IMR-90 (cell line): ENCODE measurements at regions not wholly inside any gene's neighbourhood (a gene's known extent, or its start where the extent isn't known, plus 50 kb on each side); places are given as distances from the start of the nearest gene placed in this dataset.

ENCODE experiments used
- ATAC-seq: fragments of 200-7000 bp; cut with Tn5 transposase; 2 replicates; pipeline ENCODE4 v1.9.1; 2020; ENCODE audit warnings: low read depth, mild to moderate bottlenecking, moderate library complexity
- BruUV-seq: library from RNA; stranded (reverse); fragments of 400-500 nt; replicated peaks from 2 replicates; lab custom pipeline; 2021; lab: Mats Ljungman, UMichigan
- CTCF ChIA-PET: fragments of 300-600 bp; formaldehyde crosslinking; extraction: SDS; loops from one replicate; lab custom pipeline; 2021; ENCODE audit warnings: antibody characterized with exemption; lab: Yijun Ruan, JAX
- POLR2A ChIA-PET: fragments of 300-600 bp; sonication (Branson Sonifier 250); formaldehyde crosslinking; loops from one replicate; lab custom pipeline; 2022; ENCODE audit warnings: antibody characterized with exemption; ENCODE audit not compliant: unreplicated experiment; lab: Charles Lee
- DNase-seq: peaks from one replicate; pipeline ENCODE4 v3.0.0; 2013
- H2AFZ ChIP-seq: replicated peaks from 2 replicates; pipeline ENCODE3; 2013; ENCODE audit warnings: low read length, mild to moderate bottlenecking; ENCODE audit not compliant: poor library complexity
- H2AK5ac ChIP-seq: 2 replicates; pipeline ENCODE4 v1.6.1; 2013; ENCODE audit warnings: low read depth, low read length, inconsistent platforms
- H2AK9ac ChIP-seq: replicated peaks from 2 replicates; pipeline ENCODE3; 2013; ENCODE audit warnings: mild to moderate bottlenecking, low read depth, low read length, moderate library complexity; ENCODE audit not compliant: poor library complexity
- H2BK120ac ChIP-seq: 2 replicates; pipeline ENCODE4 v1.6.1; 2013; ENCODE audit warnings: low read depth, low read length, inconsistent platforms
- H2BK15ac ChIP-seq: 3 replicates; pipeline ENCODE4 v1.6.1; 2013; ENCODE audit warnings: low read depth, low read length, inconsistent platforms
- H2BK20ac ChIP-seq: 2 replicates; pipeline ENCODE4 v1.6.1; 2013; ENCODE audit warnings: low read depth, mild to moderate bottlenecking, inconsistent platforms, low read length, moderate library complexity
- H2BK5ac ChIP-seq: 2 replicates; pipeline ENCODE4 v1.6.1; 2013; ENCODE audit warnings: mild to moderate bottlenecking, low read depth, low read length, inconsistent platforms; ENCODE audit not compliant: poor library complexity, severe bottlenecking
- H3K14ac ChIP-seq: replicated peaks from 2 replicates; pipeline ENCODE4 v1.6.1; 2013; ENCODE audit warnings: low read depth, low read length, inconsistent platforms
- H3K18ac ChIP-seq: 2 replicates; pipeline ENCODE4 v1.6.1; 2013; ENCODE audit warnings: low read depth, low read length, control low read depth
- H3K23ac ChIP-seq: 2 replicates; pipeline ENCODE4 v1.6.1; 2013; ENCODE audit warnings: low read depth, low read length, inconsistent platforms
- H3K27ac ChIP-seq: 2 replicates; pipeline ENCODE4 v1.5.1; 2013; ENCODE audit warnings: mild to moderate bottlenecking, control low read depth, low read length; ENCODE audit not compliant: insufficient read depth
- H3K27me3 ChIP-seq: 2 replicates; pipeline ENCODE4 v1.6.1; 2013; ENCODE audit warnings: low read length; ENCODE audit not compliant: control insufficient read depth, insufficient read depth
- H3K36me3 ChIP-seq: 2 replicates; pipeline ENCODE4 v1.6.1; 2013; ENCODE audit warnings: low read length, mixed read lengths; ENCODE audit not compliant: control insufficient read depth, insufficient read depth
- H3K4ac ChIP-seq: 2 replicates; pipeline ENCODE4 v1.6.1; 2013; ENCODE audit warnings: low read depth, low read length, inconsistent platforms
- H3K4me1 ChIP-seq: 2 replicates; pipeline ENCODE4 v1.6.1; 2013; ENCODE audit warnings: low read length, mixed read lengths; ENCODE audit not compliant: control insufficient read depth, insufficient read depth
- H3K4me2 ChIP-seq: 2 replicates; pipeline ENCODE4 v1.6.1; 2013; ENCODE audit warnings: low read depth, mild to moderate bottlenecking, control low read depth, low read length, moderate library complexity
- H3K4me3 ChIP-seq: 2 replicates; pipeline ENCODE4 v1.5.1; 2013; ENCODE audit warnings: low read depth, mild to moderate bottlenecking, control low read depth, low read length, moderate library complexity; ENCODE audit not compliant: insufficient read depth
- H3K56ac ChIP-seq: 2 replicates; pipeline ENCODE4 v1.6.1; 2013; ENCODE audit warnings: low read length, inconsistent platforms; ENCODE audit not compliant: insufficient read depth; ENCODE audit errors: extremely low read depth
- H3K79me1 ChIP-seq, 2 experiments: 2 replicates each; pipeline ENCODE4 v1.6.1; 2013; ENCODE audit warnings: low read length in 2 of 2, inconsistent platforms in 1 of 2, low read depth in 1 of 2
- H3K9ac ChIP-seq: 2 replicates; pipeline ENCODE4 v1.6.1; 2013; ENCODE audit warnings: low read depth, low read length, control low read depth
- H3K9me1 ChIP-seq: 2 replicates; pipeline ENCODE4 v1.6.1; 2013; ENCODE audit warnings: low read length, inconsistent platforms; ENCODE audit not compliant: insufficient read depth
- H3K9me3 ChIP-seq: 2 replicates; pipeline ENCODE4 v1.6.1; 2013; ENCODE audit warnings: low read length; ENCODE audit not compliant: control insufficient read depth, insufficient read depth
- H4K20me1 ChIP-seq: 2 replicates; pipeline ENCODE4 v1.6.1; 2013; ENCODE audit warnings: low read length, inconsistent platforms; ENCODE audit not compliant: insufficient read depth
- H4K5ac ChIP-seq: 2 replicates; pipeline ENCODE4 v1.6.1; 2013; ENCODE audit warnings: mild to moderate bottlenecking, low read depth, low read length, control low read depth
- H4K8ac ChIP-seq, 2 experiments: 2 replicates each; pipeline ENCODE4 v1.6.1; 2013; ENCODE audit warnings: low read depth in 2 of 2, low read length in 2 of 2, control low read depth in 1 of 2, inconsistent platforms in 1 of 2
- H4K91ac ChIP-seq: 2 replicates; pipeline ENCODE4 v1.6.1; 2013; ENCODE audit warnings: low read depth, low read length, inconsistent platforms; ENCODE audit not compliant: insufficient read depth
- BHLHE40 ChIP-seq: fragments of 150-350 bp; IDR thresholded peaks from 2 replicates; pipeline ENCODE4 v1.6.1; 2016; ENCODE audit warnings: mild to moderate bottlenecking, low read depth, low read length
- MAFK ChIP-seq: IDR thresholded peaks from 2 replicates; pipeline ENCODE4 v1.6.1; 2012; ENCODE audit warnings: low read depth, low read length, improper control_type of control experiment
- WGBS, 2 experiments: methylation state at CpG; one replicate each; pipeline versions ENCODE4 v1.1.5 to v1.1.7; 2013; ENCODE audit warnings: missing lambda C conversion rate in 2 of 2; ENCODE audit not compliant: insufficient read length in 1 of 2; ENCODE audit errors: extremely low coverage in 2 of 2; 5-methylcytosine and 5-hydroxymethylcytosine counted together
- dilution Hi-C: fragments of 300-500 bp; cut with HindIII; formaldehyde crosslinking; loops from one replicate; pipeline ENCODE4 v1.14.3; 2018; ENCODE audit warnings: low sequenced_read_pairs; ENCODE audit not compliant: unreplicated experiment
- in situ Hi-C: fragments of 300-500 bp; cut with MboI; formaldehyde crosslinking; loops from 3 replicates; pipeline ENCODE4 v1.14.3; 2019; ENCODE audit warnings: low sequenced_read_pairs, inconsistent platforms, mixed read lengths
- intact Hi-C: fragments of 100-400 bp; cut with micrococcal nuclease; formaldehyde crosslinking; loops from 2 replicates; pipeline ENCODE4 v1.10.0; 2022

DNA sequence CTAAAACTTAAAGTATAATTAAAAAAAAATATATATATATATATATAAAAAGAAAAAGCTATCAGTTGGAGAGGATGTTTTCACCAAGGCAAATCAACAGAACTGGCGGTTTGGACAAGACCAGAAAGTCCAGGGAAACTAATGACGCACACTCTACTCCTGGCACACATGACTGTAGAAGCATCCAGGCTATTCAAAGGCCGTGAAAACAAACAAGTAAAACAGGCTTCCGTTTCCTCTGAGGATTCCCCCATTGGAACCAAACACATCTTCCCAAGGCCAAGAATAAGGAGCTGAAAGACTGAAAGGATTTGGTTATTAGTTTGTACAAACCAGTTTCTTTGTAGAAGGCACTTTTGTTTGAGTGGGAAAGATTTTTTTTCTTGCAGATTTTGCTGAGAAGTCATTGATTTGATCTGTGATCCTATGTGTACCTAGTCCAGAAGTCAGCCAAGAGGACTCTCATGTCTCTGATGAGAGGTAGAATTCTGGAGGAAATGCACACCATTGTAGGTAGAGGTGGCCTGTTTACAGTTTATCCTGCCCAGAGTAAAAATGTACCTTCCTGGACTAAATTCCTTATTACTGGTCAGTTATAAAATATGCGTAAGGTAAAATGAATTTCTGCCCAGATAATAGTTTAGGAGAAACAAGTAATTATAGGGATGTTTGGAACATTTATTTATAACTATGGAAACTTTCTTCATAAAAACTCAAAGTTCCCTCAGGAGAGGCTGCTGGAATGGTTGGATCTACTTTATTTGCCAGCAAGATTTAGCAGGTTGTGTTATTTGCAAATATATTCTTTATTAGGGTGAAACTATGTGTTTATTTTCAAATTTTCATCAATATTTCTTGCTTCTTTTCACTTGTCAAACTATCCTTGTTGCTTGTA is 66.5 kb downstream of the DMP1 start:
- H2BK5ac ChIP-seq = no peak overlapping the region
- ATAC-seq (no peak), DNase-seq (no peak)
- no peak overlapping the region for H3K56ac ChIP-seq
- H3K23ac ChIP-seq = no peak overlapping the region
- no peaks in the 10 kb centered on the region for H3K9me3 ChIP-seq
- no CpG with 5 or more reads among the region's 5 CpGs for WGBS, 2 experiments
- no peak overlapping the region for H3K4ac ChIP-seq
- TF ChIP-seq BHLHE40 (no peak), MAFK (no peak)
- no peak overlapping the region for H3K14ac ChIP-seq
- CTCF ChIA-PET = no interaction called here
- no peak overlapping the region for H3K4me3 ChIP-seq
- no peak overlapping the region for H4K8ac ChIP-seq
- intact Hi-C loops = no loop called here
- no peak overlapping the region for H2AFZ ChIP-seq
- no peak overlapping the region for H3K9ac ChIP-seq
- no peak overlapping the region for H3K18ac ChIP-seq
- no peaks in the 10 kb centered on the region for H4K20me1 ChIP-seq
- no peaks in the 10 kb centered on the region for H3K4me1 ChIP-seq
- in situ Hi-C loops = no loop called here
- no peaks in the 10 kb centered on the region for H3K27me3 ChIP-seq
- no peak overlapping the region for H3K27ac ChIP-seq
- no peak overlapping the region for H2BK15ac ChIP-seq
- BruUV-seq = no TSS peak
- no peaks in the 10 kb centered on the region for H3K79me1 ChIP-seq
- no peaks in the 10 kb centered on the region for H3K36me3 ChIP-seq
- H4K5ac ChIP-seq = no peak overlapping the region
- H4K91ac ChIP-seq = no peak overlapping the region
- no peak overlapping the region for H2AK9ac ChIP-seq
- no peak overlapping the region for H2BK120ac ChIP-seq
- H3K9me1 ChIP-seq = no peaks in the 10 kb centered on the region
- dilution Hi-C loops = no loop called here
- no peak overlapping the region for H2BK20ac ChIP-seq
- no peak overlapping the region for H3K4me2 ChIP-seq
- POLR2A ChIA-PET = no interaction called here
- H2AK5ac ChIP-seq = no peak overlapping the region
